Peyer's patch (tissue), 4 donors: ENCODE measurements at regions not wholly inside any gene's neighbourhood (a gene's known extent, or its start where the extent isn't known, plus 50 kb on each side); places are given as distances from the start of the nearest gene placed in this dataset.
A peak's percentile ranks its signal among the peaks of the same experiment; 100 is the strongest.

Experiments used
- DNase-seq, 3 donors: peaks; one replicate each; pipeline ENCODE4 v3.0.0-alpha.2; 2017 to 2019
- H3K27ac ChIP-seq, 4 donors: fragments of 200-600 bp; sonication (generic); one replicate each; pipeline ENCODE4 v1.5.1; 2016 to 2019
- H3K27me3 ChIP-seq, 2 donors: fragments of 200-600 bp; sonication (generic); one replicate each; pipeline ENCODE4 v1.5.1; 2019
- H3K36me3 ChIP-seq, 3 donors: fragments of 200-600 bp; sonication (generic); one replicate each; pipeline ENCODE4 v1.5.1; 2016 to 2019
- H3K4me1 ChIP-seq, 4 donors: fragments of 200-600 bp; sonication (generic); one replicate each; pipeline ENCODE4 v1.5.1; 2016 to 2019
- H3K4me3 ChIP-seq, 4 donors: fragments of 200-600 bp; sonication (generic); 1 replicate in 3 of 4; 2 replicates in 1 of 4; pipeline ENCODE4 v1.5.1; 2016 to 2019; ENCODE audit warnings: mild to moderate bottlenecking in 1 of 4
- H3K9me3 ChIP-seq, 4 donors: fragments of 200-600 bp; sonication (generic); one replicate each; pipeline ENCODE4 v1.5.1; 2016 to 2019; ENCODE audit warnings: mild to moderate bottlenecking in 1 of 4
- CTCF ChIP-seq, 6 experiments: fragments of 450-650 bp in 4 of 6; fragments of 200-600 bp in 2 of 6; sonication (generic) in 1 of 6; IDR thresholded peaks; one replicate each; pipeline ENCODE4 v1.5.1; 2017 to 2019; ENCODE audit warnings: antibody characterized with exemption in 6 of 6, mild to moderate bottlenecking in 3 of 6, moderate library complexity in 1 of 6
- POLR2A ChIP-seq, 2 donors: fragments of 450-650 bp; IDR thresholded peaks; one replicate each; pipeline ENCODE4 v1.5.1; 2017; ENCODE audit warnings: antibody characterized with exemption in 2 of 2, mild to moderate bottlenecking in 2 of 2, moderate library complexity in 2 of 2

GRCh38 chr10:50999163-50999562, 75.1 kb upstream of the PRKG1 start:
- Histone ChIP-seq H3K9me3 (no peaks in the 10 kb centered on the region), H3K4me3 (no peak overlapping the region), H3K27me3 (no peaks in the 10 kb centered on the region)

GRCh38 chr10:51000164-51000563, 74.1 kb upstream of the PRKG1 start:
- no peak overlapping the region for H3K27ac ChIP-seq

More at GRCh38 chr10:50999163-50999562, 75.1 kb upstream of the PRKG1 start:
- no peak for DNase-seq
- Histone ChIP-seq H3K36me3 (no peaks in the 10 kb centered on the region), H3K27ac (no peak overlapping the region), H3K4me1 (no peaks in the 10 kb centered on the region)
- TF ChIP-seq CTCF (IDR thresholded peaks at IDR 0.05) (no peak), POLR2A (IDR thresholded peaks at IDR 0.05) (no peak)

GRCh38 chr10:51000976-51001375, 73.3 kb upstream of the PRKG1 start:
- no peak overlapping the region for H3K4me3 ChIP-seq
- no peak for TF ChIP-seq CTCF (IDR thresholded peaks at IDR 0.05)
- no peak for TF ChIP-seq POLR2A (IDR thresholded peaks at IDR 0.05)

More at GRCh38 chr10:51000164-51000563, 74.1 kb upstream of the PRKG1 start:
- TF ChIP-seq CTCF (IDR thresholded peaks at IDR 0.05) (no peak), POLR2A (IDR thresholded peaks at IDR 0.05) (no peak)
- Histone ChIP-seq H3K4me1 (no peaks in the 10 kb centered on the region), H3K4me3 (no peak overlapping the region), H3K9me3 (no peaks in the 10 kb centered on the region), H3K27me3 (no peaks in the 10 kb centered on the region), H3K36me3 (no peaks in the 10 kb centered on the region)
- no peak for DNase-seq

GRCh38 chr10:51001587-51001986, 72.7 kb upstream of the PRKG1 start:
- DNase-seq = no peak
- no peak overlapping the region for H3K4me3 ChIP-seq
- H3K4me1 ChIP-seq = no peaks in the 10 kb centered on the region
- H3K9me3 ChIP-seq = no peaks in the 10 kb centered on the region
- TF ChIP-seq POLR2A (IDR thresholded peaks at IDR 0.05) = no peak
- TF ChIP-seq CTCF (IDR thresholded peaks at IDR 0.05) = peak in 5 of 6 experiments; percentile 16 to 63 (median 58)
- no peak overlapping the region for H3K27ac ChIP-seq
- no peaks in the 10 kb centered on the region for H3K36me3 ChIP-seq
- no peaks in the 10 kb centered on the region for H3K27me3 ChIP-seq

More at GRCh38 chr10:51000976-51001375, 73.3 kb upstream of the PRKG1 start:
- no peak for DNase-seq
- Histone ChIP-seq H3K4me1 (no peaks in the 10 kb centered on the region), H3K27ac (no peak overlapping the region), H3K36me3 (no peaks in the 10 kb centered on the region), H3K9me3 (no peaks in the 10 kb centered on the region), H3K27me3 (no peaks in the 10 kb centered on the region)

GRCh38 chr10:51002469-51002868, 71.8 kb upstream of the PRKG1 start:
- H3K27ac ChIP-seq = no peak overlapping the region
- no peaks in the 10 kb centered on the region for H3K27me3 ChIP-seq
- H3K9me3 ChIP-seq = no peaks in the 10 kb centered on the region
- DNase-seq = no peak
- no peak overlapping the region for H3K4me3 ChIP-seq
- no peaks in the 10 kb centered on the region for H3K4me1 ChIP-seq
- no peaks in the 10 kb centered on the region for H3K36me3 ChIP-seq
- TF ChIP-seq CTCF (IDR thresholded peaks at IDR 0.05) (no peak), POLR2A (IDR thresholded peaks at IDR 0.05) (no peak)

- DNase-seq = no peak
- Histone ChIP-seq H3K4me3 (no peak overlapping the region), H3K4me1 (no peaks in the 10 kb centered on the region), H3K27ac (no peak overlapping the region), H3K9me3 (no peaks in the 10 kb centered on the region), H3K27me3 (no peaks in the 10 kb centered on the region), H3K36me3 (no peaks in the 10 kb centered on the region)
- TF ChIP-seq CTCF (IDR thresholded peaks at IDR 0.05) (no peak), POLR2A (IDR thresholded peaks at IDR 0.05) (no peak)
Observed at GRCh38 chr10:51004776-51005175, 69.5 kb upstream of the PRKG1 start.
